Glomerular visceral epithelial cell (primary cell): ENCODE measurements at regions not wholly inside any gene's neighbourhood (a gene's known extent, or its start where the extent isn't known, plus 50 kb on each side); places are given as distances from the start of the nearest gene placed in this dataset.
"Not testable (repeated sequence)": the region's sequence is repeated elsewhere in the genome, so short reads cannot be mapped to it uniquely, and the experiment has no call there.

Experiments
- DNase-seq: peaks from one replicate; pipeline ENCODE4 v3.0.0-alpha.2; 2016; ENCODE audit errors: extremely low spot score

- no peak for DNase-seq
These were observed 51.2 kb upstream of the TMSB15B start for GRCh38 chrX:103911236-103911635.

GRCh38 chrX:103910430-103910829 is 52.0 kb upstream of the TMSB15B start:
- DNase-seq = no peak

- no peak for DNase-seq
These were observed 58.1 kb upstream of the TMSB15B start for GRCh38 chrX:103904301-103904700.

- DNase-seq = not testable (repeated sequence)
These were observed 59.8 kb upstream of the TMSB15B start for GRCh38 chrX:103902606-103903005.

- DNase-seq = peak; percentile 53
These were observed 57.2 kb upstream of the RAB9B start for GRCh38 chrX:103889216-103889615.

- no peak for DNase-seq
These were observed 54.6 kb upstream of the RAB9B start for GRCh38 chrX:103886624-103887023.

GRCh38 chrX:103883533-103883932 is 51.5 kb upstream of the RAB9B start:
- no peak for DNase-seq

- DNase-seq = no peak
These were observed 50.9 kb upstream of the RAB9B start for GRCh38 chrX:103882999-103883398.
